ENCODE measurements at regions not wholly inside any gene's neighbourhood (a gene's known extent, or its start where the extent isn't known, plus 50 kb on each side); places are given as distances from the start of the nearest gene placed in this dataset.

DNA sequence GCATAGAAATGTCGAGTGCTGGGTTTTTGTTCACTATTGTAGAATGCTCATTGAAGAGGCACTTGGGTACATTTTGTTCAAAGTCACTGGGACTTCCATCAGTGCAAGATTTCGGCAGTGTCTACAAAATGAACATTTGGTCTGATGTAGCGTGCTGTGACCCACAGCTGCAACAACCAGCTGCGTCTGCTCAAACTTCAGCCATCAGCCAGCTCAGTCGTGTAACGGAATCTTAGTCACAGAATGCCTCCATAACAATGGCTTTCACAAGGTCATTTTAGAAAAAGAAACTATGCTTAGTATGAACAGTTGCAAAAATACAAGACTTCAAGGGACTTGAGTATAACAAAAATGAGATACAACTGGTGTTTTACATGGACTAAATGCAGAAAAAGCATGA lies 828.1 kb upstream of the GRAMD2B start:
- no peak for DNase-seq

DNA sequence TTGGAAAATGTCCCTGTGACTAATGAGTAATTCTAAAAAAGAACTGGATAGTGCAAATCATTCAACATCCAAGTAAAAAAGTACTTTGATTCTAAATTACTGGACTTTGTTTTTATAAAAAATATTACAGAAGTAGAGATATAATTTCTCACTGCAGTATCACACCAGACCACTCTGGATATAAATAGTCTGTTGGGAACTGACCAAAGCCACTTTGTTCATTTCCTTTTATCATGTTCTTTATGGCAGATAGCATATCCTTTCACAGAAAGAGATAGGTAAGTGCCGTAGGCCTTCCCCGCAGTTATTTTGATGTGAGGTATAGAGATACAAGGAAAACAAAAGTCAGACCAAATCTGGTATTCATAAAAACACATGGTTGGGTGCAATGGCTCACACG lies 827.4 kb upstream of the GRAMD2B start:
- no peak for DNase-seq

DNA sequence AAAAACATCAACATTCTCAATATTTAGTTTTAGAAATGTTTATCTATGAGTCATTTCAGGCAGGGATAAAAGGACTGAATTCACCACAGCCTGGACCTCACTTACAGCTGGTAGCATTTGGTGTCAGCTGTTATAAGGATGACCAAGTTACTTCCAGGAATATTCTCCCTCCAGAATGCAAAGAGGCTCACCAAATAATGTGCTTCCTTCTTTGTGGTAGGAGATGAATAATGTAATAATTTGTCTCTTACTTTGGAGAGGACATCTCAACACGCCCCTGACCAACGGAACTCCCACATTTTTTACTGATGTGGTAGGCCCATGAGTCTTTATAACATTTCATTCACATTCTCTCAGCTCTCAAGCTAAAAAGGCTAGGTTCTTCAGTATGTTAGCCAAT lies 825.9 kb upstream of the GRAMD2B start:
- no peak for DNase-seq

DNA sequence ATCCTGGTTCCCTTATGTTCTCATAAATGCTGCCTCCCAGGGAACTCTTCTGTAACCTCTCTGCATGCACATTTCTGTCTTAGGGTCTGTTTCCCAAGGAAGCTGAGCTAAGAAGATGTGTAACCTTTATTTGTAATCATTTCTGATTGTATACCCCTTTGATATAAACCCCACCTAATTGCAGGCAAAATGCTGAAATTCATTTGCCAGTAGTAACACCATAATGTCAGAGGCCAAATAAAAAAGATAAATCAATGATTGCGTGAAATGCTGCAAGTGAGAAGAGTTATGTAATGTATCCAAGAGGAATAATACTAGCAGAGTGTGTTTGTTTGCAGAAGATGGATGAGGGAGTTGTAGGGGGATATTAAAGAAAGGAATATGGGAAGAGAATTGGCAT lies 822.6 kb upstream of the GRAMD2B start:
- DNase-seq = no peak

DNA sequence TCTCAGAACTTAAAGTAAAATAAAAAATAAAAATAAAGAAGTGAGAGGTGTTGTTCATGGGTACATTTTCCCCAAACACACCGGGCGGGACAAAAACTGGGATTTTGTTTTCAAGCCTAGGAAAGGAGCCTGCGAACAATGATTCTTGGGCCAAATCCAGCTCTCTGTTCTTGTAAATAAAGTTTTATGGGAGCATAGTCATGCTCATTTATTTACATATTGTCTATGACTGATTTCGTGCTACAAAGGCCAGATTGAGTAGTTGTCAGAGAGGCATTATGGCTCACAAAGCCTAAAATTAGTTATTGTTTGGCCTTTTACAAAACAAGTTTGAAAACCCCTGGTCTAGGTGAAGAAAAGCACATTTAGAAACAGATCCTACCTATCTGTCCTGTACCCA lies 821.0 kb upstream of the GRAMD2B start:
- DNase-seq = no peak

DNA sequence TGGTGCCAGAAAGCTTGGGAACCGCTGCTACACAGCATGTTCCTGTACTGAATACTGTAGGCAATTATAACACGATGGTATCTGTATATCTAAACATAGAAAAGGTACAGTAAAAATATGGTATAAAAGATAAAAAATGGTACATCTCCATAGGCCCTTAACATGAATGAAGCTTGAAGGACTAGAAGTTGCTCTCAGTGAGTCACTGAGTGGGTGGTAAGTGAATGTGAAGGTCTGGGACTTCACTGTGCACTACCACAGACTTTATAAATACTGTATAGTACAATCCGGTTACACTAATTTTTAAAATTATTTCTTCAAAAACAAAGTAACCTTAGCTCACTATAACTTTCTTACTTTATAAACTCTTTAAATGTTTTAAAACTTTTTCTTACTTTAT lies 819.9 kb upstream of the GRAMD2B start:
- DNase-seq = no peak

DNA sequence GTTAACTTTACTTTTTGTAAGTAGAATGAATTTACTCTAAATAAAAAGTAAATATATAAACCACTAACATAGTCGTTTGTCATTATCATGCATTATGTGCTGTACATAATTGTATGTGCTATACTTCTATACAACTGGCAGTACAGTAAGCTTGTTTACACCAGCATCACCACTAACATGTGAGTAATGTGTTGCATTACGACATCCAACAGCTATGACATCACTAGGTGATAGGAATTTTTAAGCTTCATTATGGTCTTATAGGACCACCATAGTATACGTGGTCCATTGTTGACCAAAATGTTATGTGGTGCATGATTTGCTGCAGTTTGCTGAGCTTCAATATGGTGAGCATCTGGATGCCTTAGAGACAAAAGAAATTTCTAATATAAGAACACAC lies 819.1 kb upstream of the GRAMD2B start:
- no peak for DNase-seq

DNA sequence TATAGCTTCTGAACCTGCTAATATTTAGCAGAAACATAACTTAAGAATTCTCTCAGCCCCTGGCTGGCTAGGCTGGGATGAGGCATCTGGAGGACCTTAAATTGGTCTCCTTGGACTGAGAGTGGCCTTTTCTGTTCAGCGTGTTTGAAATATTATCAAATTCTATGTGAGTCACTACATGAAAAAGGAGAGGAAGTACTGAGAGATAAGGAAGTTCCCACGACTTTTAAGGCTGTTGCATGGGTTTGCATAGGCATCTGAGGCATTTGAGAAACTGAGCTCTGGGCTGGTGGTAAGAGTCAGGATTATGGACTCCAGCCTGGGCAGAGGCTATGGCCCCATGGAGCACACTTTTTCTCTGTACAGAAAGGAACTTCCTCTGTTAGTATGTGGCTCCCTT lies 816.2 kb upstream of the GRAMD2B start:
- no peak for DNase-seq

DNA sequence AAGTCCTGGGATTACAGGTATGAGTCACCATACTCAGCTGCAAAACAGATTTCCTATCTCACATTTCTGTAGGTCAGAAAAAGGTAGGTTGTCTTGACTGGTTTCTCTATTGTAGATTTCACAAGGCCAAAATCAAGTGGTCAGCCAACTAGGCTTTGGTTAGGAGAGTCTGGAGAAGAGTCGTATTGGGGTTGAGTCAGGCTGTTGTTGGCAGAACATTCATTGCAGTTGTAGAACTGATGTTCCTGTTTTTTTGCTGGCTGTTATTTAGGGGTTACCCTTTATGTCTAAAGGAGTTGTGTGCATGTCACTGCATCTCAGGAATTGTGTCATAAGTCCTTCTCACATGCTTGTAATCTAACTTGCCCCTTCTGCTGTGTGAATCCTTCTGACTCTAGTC lies 814.2 kb upstream of the GRAMD2B start:
- no peak for DNase-seq

DNA sequence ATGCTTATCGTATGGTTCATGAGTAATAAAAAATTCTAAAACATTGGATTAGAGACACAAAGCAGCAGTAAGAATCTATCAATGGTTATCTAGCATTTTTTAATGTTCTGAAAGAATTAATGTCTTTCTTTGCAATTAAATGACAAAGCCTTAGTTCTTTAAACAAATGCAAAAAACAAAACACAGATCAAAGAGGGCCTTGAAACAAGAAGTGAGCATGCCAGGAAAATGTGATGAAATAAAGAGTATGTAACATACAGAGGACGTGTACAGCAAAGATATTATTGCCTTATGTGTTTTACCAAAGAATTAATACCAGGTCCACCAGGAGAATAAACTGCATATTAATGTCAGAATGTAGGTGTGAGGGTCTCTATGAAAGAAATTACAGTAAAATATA lies 812.3 kb upstream of the GRAMD2B start:
- DNase-seq = no peak

DNA sequence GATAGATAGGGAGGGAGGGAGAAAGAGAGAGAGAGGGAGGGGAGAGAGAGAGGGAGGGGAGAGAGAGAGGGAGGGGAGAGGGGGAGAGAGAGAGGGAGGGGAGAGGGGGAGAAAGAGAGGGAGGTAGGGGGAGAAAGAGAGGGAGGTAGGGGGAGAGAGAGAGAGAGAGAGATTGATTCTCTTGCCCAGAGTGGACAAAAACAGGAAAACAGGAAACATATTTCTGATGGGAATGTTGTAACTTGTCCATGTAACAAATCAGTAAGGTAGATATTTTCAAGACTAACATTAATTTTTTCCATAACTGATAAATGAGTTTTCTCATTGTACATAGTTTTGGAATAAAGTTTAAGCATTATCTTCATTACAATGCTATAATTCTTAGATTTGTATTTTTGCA lies 811.7 kb upstream of the GRAMD2B start:
- DNase-seq = no peak

DNA sequence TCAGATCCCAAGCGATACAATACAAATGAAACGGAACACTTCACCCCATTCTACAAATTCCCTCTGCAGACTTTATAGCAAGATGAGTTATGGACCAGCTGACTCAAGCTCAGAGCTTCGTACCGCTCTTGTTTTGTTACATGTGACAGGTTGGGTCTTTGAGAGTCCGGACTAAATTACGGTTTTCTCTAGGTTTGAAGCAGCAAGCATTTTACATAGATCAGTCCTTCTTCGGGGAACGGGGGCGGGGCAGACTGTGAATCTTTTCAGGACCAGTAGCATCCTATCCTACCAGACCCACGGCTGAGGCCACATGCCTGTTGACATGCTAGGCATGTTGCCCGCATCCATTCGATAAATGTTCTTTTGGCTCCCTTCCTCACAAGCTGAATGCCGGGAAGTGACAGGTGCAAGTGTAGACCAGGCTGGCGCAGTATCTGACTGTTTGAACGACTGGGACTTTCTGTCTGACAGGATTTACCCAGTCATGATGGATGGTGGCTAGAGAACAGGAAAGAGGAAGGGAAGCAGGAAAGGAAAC lies 811.0 kb upstream of the GRAMD2B start:
- no peak for DNase-seq

DNA sequence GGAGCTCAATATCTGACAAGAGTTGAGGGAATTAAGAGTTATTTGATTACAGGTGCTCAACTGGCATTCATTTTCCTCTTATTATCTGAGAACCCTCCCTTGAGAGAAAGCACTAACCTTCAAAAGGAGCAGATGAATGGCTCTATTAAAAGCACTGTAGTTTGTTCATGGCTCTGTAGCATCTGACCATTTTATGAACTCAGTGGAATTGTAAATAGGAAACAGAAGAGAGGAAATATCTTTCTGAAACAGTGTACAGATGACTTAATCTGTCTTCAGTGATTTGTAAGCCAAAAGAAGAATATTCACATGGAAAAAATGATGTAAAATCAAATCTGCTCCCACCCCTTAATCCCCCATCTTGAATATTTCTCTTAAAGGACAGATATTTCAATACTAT lies 810.4 kb upstream of the GRAMD2B start:
- DNase-seq = no peak

DNA sequence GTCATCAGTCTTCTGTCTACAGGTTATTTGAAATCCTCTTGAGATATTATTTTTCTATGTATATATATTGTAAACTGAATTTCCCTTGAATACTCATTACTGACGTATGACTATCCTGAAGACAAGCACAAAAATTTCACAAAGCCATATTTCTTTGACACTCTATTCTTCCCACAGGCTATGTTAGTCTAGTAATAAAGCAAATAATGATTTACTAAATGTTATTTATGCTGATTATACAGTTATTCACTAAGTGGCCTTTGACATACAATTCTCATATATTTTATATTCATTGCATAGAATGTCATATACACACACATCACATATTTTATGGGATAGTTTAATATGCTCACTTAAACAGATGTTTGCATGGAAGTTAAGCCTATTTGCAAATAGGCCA lies 793.0 kb upstream of the GRAMD2B start:
- DNase-seq = no peak

DNA sequence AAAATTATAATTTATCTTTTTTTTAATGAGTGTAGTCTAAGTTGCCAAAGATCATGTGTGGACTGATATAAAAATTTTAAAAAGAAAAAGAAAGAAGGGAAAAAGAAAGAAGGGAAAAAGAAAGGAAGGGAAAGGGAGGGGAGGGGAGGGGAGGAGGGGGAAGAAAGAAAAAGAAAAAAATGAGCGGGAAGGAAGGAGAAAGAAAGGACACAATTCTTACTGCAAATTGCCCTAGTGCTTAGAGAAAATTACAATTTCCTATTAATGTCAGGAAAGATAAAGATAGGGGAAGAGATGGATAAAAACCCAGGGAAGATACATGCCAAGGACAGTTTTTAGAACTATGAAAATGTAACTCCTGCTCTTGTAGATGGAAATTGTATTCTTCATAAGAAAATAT lies 789.7 kb upstream of the GRAMD2B start:
- DNase-seq = no peak

DNA sequence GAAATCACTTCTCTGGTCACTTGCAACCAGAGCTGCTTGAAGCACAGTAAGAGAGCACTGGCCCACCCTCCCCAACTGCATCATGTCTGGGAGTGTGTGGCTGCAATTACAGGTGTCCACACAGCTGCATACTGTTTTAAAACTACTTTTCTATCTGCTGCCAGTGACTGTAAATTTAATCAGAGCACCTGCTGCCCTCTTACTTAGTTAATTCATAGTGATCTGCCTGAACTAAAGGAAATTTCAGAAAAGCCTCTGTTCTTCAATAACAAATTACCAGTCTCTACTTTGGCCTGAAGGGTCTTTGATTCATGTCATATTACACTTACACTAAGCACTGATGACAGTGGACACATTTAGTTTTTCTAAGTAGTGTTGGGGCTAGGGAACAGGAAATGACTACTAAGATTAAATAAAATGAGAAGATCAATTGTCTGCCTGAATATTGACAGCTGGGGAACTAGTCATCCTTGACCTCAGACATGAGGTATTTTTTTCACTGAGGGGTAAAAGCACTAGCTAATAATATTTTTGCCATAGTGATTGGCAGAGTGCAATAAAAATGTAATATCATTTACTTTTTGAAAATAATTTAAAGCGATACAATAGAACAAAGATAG lies 788.9 kb upstream of the GRAMD2B start:
- DNase-seq = no peak

DNA sequence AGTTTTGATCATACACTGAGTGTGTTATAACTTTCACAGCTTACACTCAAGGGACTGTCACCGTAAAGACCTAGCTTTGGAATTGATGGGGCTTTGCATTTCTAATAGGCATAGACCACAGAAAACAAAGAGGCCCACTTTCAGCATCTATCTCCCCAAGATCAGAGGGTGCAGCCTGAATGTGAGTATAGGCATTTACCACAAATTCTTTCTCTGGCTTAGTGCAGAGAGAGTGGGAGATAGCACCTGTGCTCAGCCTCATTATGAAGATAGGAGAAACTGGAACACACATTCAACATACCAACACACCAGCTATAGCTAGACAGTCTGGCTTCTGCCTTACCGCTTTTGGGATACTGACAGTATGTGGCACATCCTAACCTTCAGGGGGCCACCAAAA lies 783.4 kb upstream of the GRAMD2B start:
- DNase-seq = no peak

DNA sequence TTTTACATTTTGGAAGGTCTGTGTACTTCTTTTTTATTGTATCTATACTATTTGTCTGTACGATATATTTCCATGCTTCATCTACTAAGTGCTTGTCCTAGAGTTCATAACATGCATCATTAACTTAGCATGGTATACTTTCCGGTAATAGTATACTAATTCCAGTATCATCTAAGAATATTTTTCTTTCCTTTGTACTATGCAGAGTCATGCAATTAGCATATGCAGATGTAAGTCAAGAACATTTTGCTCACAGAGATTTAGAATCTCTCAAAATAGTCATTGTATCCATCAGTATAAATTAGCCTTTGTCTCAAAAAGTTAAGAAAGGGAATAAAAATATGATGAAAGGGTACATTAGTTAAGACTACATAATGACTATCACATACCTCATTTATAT lies 770.4 kb upstream of the GRAMD2B start:
- DNase-seq = no peak

DNA sequence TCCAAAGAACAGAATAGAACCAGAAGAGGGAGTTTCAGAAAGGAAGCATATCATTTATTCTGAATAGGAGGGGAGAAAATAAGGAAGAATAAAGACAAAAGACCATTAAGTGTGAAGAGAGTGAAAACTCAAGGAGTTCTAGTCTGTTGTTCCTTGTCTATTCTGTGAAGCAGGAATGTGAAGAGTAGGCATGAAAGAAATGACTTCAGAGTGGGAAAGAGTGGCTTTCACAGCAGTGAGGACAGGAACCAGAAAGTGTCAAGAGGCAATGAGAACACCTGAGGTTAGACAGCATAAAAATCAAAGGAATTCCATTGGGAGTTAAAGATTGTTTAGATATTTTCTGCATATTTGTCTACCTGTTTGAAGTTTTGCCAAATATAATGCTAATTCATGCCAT lies 768.8 kb upstream of the GRAMD2B start:
- DNase-seq = no peak

DNA sequence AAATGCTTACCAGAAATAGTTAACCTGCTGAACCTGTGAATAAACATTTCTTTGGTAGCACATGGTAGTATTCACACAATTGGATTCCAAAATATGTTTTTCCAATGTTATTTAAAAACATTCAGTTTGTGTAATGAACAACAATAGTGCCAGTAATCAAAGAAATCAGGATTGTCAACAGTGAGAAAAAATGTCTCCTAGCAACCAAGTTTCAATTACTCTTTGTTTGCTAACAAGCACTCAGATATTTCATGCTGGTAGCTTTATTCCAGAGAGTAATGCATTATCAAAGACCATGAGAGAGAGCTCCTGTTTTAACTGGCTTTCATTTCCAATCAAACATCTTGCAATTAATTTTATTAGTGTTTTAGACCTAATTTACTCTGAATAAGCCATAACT lies 768.1 kb upstream of the GRAMD2B start:
- DNase-seq = no peak

DNA sequence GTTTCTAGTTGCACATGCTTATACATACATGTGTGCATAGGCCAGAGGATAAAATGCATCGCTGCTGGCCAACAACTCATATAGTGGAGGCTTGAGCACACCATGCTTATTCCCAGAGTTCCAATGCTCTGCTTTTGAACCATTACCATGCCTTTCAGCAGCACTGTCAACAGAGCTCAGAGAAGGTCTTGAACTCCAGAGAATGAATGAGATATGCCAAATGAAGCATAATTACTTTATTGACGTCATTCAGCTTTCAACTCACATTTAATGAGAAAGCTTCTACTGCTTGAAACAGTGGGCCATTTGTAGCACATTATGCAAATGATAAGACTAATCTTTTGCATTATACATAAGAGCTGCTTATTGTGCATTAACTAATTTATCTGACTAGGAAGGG lies 765.3 kb upstream of the GRAMD2B start:
- no peak for DNase-seq

DNA sequence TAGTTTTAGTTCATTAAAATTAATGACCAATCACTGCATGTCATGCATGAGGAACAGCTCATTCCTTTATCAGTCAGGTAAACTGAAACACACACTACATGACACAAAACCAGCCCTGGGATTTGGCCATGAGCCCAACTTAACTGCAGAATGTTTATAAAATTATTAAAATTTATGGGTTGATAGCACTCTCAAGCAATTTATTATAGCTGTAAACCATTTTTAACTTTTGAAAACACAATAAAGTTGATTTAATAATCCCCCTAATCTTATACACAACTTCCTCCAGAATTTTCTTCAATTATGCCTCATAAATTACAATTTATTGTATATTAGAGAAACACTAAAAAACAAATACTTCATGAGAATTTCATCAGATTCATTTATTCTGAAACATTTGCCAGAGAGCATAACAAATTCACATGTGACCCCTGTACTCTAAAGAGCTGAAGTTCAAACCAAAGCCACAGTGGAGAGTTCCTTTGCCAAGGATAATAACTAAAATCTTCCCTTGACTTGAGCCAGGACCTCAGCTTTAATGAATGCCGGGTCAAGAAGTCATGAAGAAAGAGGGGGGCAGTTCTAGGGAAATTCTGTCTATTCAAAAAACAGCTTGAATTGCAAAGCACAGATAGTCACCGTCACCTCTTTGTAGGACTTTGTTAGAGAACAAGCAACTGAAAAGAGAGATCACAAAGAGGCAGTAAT lies 763.7 kb upstream of the GRAMD2B start:
- DNase-seq = no peak

DNA sequence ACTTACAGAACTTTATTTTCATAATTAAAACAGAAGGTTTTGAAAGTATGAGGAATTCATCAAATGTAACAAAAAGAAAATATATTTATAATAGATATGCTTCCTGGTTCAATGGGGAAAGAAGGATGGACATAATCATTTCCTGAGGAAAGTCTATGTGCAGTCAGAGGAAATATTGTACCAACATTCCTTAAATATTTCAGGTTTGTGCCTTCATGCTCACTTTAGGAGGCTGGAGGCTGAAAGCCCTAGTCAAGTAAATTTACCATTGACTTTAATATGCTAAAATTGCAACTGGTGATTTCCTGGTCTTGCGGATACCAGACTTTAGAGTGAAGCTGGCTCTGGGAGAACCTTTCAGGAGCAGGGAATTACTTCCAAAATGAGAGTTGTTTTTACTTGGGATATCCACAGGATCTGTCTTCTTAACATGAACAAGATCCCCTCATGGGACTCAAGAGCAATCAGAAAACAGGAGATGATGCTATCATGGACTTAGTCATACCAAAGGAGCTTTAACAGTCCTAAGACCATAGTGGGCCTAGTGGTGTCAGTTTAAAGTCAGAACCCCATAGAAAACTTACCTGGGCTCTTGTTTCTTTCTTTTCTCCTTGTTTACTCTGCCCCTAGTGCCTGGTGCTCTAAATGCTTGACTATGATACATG lies 762.8 kb upstream of the GRAMD2B start:
- DNase-seq = no peak

DNA sequence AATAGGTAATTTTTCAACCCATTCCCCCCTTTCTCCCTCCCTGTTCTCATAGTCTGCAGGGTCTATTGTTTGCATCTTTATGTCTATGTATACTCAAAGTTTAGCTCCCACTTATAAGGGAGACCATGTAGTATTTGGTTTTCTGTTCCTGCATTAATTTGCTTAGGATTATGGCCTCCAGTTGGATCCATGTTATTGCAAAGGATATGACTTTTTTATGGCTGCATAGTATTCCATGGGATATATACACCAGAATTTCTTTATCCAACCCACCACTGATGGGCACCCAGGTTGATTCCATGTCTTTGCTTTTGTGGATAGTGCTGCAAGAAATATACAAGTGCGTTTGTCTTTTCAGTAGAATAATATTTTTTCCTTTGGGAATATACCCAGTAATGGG lies 761.6 kb upstream of the GRAMD2B start:
- no peak for DNase-seq
